Kidney epithelial cell (primary cell): ENCODE measurements at regions not wholly inside any gene's neighbourhood (a gene's known extent, or its start where the extent isn't known, plus 50 kb on each side); places are given as distances from the start of the nearest gene placed in this dataset.

ENCODE experiments used
- DNase-seq: peaks from one replicate; pipeline ENCODE4 v3.0.0-alpha.2; 2010; ENCODE audit warnings: low read depth
- H3K27me3 ChIP-seq: 2 replicates; pipeline ENCODE4 v1.6.0; 2011; ENCODE audit warnings: low read length; ENCODE audit not compliant: control insufficient read depth, insufficient read depth
- H3K36me3 ChIP-seq: 2 replicates; pipeline ENCODE4 v1.5.1; 2011; ENCODE audit warnings: low read length; ENCODE audit not compliant: control insufficient read depth, insufficient read depth
- H3K4me3 ChIP-seq: 2 replicates; pipeline ENCODE4 v1.5.1; 2011; ENCODE audit warnings: low read depth, mild to moderate bottlenecking, control low read depth, low read length
- TF ChIP-seq, protein P1 (sequence below): IDR thresholded peaks from 2 replicates; pipeline ENCODE4 v1.5.1; 2011; ENCODE audit warnings: mild to moderate bottlenecking, moderate library complexity, low read length, control low read depth, inconsistent platforms; ENCODE audit not compliant: insufficient read depth, poor library complexity, severe bottlenecking

DNA sequence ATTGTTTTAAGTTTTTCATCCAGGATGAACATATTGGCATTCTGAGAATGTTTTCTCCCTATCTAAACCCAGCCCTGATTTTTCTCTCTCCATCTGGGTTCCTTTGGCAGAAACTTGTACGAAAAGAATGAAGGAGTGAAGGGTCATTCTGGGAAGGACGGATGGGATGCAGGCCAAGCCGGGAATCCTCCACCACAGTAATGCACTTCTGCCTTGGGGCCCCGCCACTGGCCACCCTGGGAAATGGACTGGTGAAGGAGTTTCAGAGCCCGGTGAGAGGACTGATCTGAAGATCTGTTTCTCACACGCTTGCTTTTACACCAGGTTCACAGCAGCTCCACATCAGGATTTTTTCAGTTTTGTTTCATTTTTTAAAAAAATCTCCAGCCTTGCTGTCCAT, 554.8 kb downstream of the BNC2 start:
- no peak for DNase-seq
- H3K4me3 ChIP-seq: no peak overlapping the region
- H3K36me3 ChIP-seq: no peaks in the 10 kb centered on the region
- TF ChIP-seq, protein P1, sequence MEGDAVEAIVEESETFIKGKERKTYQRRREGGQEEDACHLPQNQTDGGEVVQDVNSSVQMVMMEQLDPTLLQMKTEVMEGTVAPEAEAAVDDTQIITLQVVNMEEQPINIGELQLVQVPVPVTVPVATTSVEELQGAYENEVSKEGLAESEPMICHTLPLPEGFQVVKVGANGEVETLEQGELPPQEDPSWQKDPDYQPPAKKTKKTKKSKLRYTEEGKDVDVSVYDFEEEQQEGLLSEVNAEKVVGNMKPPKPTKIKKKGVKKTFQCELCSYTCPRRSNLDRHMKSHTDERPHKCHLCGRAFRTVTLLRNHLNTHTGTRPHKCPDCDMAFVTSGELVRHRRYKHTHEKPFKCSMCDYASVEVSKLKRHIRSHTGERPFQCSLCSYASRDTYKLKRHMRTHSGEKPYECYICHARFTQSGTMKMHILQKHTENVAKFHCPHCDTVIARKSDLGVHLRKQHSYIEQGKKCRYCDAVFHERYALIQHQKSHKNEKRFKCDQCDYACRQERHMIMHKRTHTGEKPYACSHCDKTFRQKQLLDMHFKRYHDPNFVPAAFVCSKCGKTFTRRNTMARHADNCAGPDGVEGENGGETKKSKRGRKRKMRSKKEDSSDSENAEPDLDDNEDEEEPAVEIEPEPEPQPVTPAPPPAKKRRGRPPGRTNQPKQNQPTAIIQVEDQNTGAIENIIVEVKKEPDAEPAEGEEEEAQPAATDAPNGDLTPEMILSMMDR: no peak
- no peaks in the 10 kb centered on the region for H3K27me3 ChIP-seq

DNA sequence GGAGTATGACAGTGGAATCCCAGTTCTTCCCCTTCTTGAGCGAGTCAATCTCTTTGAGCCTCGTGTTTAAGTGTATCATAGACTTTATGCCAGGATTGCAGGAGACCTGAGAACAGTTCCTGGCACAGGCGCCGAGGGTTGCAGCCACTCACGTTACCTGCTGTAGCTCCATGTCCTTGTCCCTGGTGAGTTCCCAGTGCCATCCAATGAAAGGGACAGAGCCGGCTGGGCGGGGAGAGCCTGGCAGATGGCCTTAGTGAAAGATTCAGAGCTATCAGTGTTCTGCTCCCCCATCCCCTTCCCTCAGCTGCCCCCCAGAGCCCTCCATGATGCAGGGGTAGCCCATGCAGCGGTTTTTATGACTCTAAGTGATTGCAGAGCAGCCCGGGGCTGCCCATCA, 554.0 kb downstream of the BNC2 start:
- no peaks in the 10 kb centered on the region for H3K27me3 ChIP-seq
- TF ChIP-seq, protein P1: no peak
- no peak for DNase-seq
- H3K4me3 ChIP-seq: no peak overlapping the region
- H3K36me3 ChIP-seq: no peaks in the 10 kb centered on the region

DNA sequence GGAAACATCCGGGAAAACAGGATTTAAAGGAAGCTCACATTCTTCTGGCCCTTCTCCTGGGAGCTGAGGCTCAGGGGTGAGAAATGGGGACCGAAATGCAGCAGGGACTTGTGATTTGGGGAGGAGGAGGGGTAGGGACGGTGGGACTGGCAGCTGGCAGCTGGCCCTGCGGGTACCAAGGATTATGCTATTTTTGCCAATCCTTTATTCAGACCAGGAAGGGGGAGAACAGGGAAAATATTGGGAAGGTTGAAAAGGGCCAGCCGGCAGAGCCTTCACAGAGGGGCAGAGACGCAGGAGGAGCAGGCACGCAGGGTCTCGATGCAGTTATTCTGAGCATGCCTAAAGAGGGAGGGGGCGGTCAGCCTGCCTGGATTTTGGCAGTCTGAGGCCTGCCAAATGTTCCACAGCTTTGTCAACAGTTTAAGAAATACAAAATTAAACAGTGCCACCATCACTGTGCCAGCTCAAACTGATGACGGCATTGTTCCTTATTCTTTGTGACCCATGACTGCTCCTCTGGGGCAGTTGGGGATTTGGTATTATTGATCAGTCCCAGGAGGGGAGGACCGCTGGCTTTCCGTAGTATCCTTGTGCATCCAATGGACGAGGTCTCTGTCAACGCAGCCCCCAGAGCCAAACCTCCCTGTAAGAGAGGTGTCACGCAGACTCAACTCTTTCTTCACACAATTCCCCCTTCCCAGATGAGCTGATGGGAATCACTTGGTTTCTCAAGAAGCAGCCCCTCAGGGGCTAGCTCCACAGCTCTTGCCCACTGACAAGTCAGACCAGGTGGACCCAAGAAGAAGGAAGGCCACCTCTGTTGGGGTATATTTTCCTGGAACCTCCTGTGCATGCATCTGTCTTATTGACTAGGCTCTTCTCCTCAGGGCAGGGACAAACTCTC, 553.3 kb downstream of the BNC2 start:
- TF ChIP-seq, protein P1: no peak
- no peaks in the 10 kb centered on the region for H3K36me3 ChIP-seq
- DNase-seq: no peak
- no peaks in the 10 kb centered on the region for H3K27me3 ChIP-seq
- no peak overlapping the region for H3K4me3 ChIP-seq

DNA sequence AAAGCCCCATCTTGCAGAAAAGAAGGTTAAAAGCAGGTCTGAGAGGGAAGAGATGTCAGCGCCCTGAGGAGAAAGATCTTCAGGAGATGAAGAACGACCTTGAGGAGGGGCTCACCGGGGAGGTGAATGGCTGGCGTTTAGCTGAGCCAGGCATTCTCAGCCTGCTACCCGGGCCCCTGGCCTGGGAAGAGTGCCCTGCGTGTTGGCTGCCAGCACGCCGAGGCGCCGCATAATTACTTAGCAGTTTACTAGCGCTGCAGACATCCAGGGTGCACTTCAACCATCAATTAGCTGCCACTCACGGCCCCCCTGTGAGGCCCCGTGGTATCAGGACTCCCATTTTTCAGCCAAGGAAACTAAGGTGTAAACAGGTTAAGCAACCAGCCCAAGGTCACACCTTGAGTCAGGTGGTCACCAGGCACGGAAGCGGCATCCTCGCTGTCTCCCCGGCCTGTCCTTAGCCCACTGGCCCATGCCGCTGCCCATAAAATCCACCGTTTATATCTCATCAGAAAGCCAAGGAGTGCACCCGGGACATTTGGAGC, 551.9 kb downstream of the BNC2 start:
- H3K36me3 ChIP-seq: no peaks in the 10 kb centered on the region
- H3K27me3 ChIP-seq: no peaks in the 10 kb centered on the region
- no peak overlapping the region for H3K4me3 ChIP-seq
- TF ChIP-seq, protein P1: no peak
- DNase-seq: no peak

DNA sequence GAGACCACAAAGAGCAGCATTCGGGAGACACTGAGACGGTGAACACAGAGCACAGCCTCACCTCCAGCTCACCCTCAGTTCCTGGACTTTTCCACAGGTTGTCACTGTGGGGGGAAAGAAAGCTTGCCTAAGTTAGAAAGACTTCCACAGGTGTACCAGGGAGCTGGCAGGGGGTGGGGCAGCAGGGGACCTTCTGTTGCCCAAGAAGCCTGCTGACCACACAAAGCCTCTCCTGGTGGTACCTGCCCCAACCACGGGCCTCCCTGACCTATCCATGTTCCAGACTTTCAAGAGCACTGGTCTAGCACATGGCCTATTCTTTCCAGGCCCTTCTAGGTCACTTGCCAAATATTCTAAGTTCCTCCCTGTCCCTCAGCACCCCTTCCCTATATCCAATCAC, 550.8 kb downstream of the BNC2 start:
- Histone ChIP-seq H3K27me3 (no peaks in the 10 kb centered on the region), H3K4me3 (no peak overlapping the region), H3K36me3 (no peaks in the 10 kb centered on the region)
- DNase-seq: no peak
- TF ChIP-seq, protein P1: no peak

DNA sequence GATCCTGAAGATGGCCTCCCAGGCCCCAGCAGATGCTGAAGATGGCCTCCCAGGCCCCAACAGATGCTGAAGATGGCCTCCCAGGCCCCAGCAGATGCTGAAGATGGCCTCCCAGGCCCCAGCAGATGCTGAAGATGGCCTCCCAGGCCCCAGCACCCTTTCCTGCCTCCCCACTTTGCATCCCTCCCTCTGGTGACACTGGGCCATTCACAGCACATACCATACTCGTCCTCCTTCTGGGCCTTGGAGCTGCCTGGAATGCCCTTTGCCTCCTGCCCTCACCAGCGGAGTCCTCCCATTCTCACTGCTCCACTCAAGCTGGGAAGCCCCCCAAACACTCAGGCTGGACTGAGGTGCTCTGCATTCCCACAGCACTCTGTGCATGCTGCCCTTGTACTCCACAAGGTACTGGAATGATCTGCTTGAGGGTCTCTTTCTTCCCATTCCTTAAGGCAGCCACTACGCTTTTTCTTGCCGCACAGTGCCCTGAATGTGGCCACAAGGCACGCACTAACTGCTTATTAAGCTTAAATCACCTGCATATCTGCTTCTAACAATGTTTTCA, 550.0 kb downstream of the BNC2 start:
- TF ChIP-seq, protein P1: no peak
- no peaks in the 10 kb centered on the region for H3K27me3 ChIP-seq
- no peak overlapping the region for H3K4me3 ChIP-seq
- H3K36me3 ChIP-seq: no peaks in the 10 kb centered on the region
- DNase-seq: no peak
